GM12892 (cell line): ENCODE measurements at regions not wholly inside any gene's neighbourhood (a gene's known extent, or its start where the extent isn't known, plus 50 kb on each side); places are given as distances from the start of the nearest gene placed in this dataset.
"Not testable (repeated sequence)": the region's sequence is repeated elsewhere in the genome, so short reads cannot be mapped to it uniquely, and the experiment has no call there.

Experiments used
- DNase-seq: peaks from one replicate; pipeline ENCODE4 v3.0.0; 2011; ENCODE audit not compliant: insufficient read length
- FAIRE-seq: peaks from 2 replicates; lab custom pipeline; 2011; peaks lifted over from hg19 to GRCh38; lab: Jason Lieb, UNC
- POLR2A ChIP-seq: IDR thresholded peaks from 2 replicates; pipeline ENCODE4 v1.6.1; 2011; ENCODE audit warnings: low read depth, low read length, control low read depth
- POLR2AphosphoS5 ChIP-seq: IDR thresholded peaks from 2 replicates; pipeline ENCODE4 v1.6.1; 2011; ENCODE audit warnings: low read depth, low read length, control low read depth
- TAF1 ChIP-seq: IDR thresholded peaks from 2 replicates; pipeline ENCODE4 v1.6.1; 2011; ENCODE audit warnings: low read depth, mild to moderate bottlenecking, control low read depth, low read length, borderline replicate concordance

DNA sequence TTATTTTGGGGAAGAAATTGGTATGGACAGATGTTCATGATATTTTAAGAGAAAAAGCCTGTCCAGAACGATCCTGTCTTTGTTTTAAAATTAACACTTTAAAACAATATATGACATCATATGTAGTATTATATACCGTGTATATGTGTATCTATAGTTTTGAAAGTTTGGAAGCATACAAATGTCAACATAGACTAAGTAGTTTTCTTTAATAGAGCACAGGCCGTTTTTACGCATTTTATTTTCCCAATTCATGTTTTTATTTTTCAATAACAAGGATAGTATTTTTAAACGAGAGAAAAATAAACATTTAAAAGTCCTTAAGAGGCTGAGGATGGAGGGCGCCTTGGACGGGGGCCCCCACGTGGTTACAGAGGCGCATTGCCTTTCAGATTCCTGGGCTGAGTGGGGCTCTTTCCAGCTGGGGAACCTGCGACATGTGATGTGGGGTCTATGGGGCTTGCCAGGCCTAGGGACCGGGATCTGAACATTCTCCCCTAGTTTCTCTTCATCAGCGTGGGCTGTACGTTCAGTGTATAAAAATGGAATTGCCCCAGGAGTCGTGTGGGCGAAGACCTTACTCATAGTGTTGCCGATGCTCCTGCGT lies 127.8 kb upstream of the ZNF746 start:
- no peak for TF ChIP-seq POLR2AphosphoS5
- TF ChIP-seq POLR2A, result no peak
- TF ChIP-seq TAF1, result no peak
- peak; percentile 42 for DNase-seq
- no peak for FAIRE-seq

DNA sequence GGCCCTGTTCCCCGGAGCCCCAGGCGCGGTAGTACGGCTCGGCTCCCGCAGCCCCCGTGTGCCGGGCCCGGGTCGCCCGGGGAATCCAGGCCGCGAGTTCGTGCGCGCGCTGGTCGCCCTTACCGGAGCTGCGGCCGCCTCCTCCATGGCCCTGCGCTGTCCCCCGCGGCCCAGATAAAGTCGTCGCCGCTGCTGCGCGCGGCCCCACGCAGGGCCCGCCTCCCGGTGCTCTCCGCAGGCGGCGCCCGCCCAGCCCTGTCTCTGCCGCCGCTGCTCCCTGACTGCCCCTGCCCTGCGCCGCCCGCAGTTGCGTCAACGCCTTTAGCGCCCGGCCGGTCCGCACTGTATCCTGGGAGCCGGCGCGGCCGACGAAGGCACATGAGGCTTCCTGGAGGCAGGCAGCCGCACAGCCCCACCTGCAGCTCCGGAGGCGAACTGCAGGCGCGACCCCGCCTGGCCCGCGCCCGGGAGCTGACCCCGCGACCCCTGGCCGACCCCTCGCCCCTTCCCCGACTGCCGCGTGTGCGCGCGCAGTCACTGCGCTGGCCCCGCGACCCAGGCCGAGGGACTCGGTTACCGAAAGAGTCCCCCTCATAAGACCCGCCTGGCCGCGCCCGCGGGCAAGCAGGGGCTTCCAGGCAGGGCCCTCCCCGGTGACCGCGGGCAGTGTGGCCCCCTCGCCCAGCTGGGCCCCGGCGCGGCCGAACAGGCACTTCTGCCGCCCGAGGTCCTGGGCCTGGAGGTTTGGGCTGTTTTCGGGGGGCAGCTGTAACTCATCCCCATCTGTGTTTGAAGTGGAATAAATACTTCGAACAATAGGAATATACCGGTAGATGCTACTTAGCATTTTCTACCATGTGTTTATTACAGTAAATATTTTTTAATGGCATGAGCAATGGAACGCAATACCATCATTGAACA lies 127.1 kb upstream of the ZNF746 start:
- FAIRE-seq (peak; percentile 93), DNase-seq (peak; percentile 78)
- TF ChIP-seq POLR2AphosphoS5 (peak; percentile 79), POLR2A (peak; percentile 94), TAF1 (peak; percentile 89)

DNA sequence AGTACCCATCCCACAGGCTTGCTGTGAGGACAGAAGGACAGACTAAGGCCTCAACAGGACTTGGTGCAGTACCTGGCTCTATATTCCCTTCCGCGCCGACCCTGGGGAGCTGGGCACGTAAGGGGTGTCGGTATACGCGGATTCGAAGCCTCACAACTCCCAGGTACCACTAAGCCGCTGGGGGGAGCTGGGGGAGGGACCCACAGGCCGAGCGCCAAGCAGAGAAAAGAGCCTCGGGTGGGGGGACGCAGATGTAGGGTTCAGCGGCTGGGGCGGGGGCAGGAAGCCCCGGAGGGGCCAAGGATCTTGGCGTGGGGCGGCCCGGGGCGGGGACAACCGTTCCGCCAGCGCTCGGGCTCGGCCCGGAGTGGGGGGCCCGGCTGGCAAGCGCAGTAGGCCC lies 126.4 kb upstream of the ZNF746 start:
- FAIRE-seq (peak; percentile 24), DNase-seq (peak; percentile 32)
- TF ChIP-seq POLR2A (no peak), TAF1 (no peak), POLR2AphosphoS5 (no peak)

DNA sequence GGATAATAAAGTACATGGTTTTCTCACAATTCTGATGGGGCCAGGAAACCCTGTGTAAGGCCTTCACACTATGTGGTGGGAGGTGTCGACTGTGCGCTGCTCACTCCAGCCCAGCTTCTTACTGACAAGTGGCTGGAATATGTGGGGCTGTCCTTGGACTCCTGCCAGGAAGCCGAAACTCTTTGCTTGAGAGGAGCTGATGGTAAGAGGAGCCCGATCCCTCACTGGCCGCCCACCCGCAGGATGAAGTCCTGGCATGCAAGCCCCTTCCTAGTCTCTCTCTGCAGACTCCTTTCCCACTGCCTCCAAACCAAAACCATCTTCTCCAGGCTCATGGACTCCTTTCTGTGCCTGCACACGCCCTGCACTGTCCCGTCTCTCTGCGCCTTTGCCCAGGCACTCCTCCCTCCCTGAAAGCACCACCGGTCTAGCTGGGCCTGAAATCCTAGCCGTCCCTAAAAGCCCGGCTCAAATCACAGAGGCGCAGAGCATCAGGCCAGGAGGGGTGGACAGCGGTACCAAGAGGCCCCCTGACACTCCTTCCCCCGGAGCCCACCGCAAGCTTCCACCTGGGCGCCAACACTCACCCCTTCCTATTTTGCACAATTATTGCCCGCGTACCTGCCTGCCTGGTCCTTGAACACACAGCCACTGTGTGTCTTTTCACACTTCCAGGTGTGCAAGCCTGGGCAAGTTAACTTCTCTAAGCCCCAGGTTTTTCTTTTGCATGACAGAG lies 125.8 kb upstream of the ZNF746 start:
- not testable (repeated sequence) for DNase-seq, FAIRE-seq

DNA sequence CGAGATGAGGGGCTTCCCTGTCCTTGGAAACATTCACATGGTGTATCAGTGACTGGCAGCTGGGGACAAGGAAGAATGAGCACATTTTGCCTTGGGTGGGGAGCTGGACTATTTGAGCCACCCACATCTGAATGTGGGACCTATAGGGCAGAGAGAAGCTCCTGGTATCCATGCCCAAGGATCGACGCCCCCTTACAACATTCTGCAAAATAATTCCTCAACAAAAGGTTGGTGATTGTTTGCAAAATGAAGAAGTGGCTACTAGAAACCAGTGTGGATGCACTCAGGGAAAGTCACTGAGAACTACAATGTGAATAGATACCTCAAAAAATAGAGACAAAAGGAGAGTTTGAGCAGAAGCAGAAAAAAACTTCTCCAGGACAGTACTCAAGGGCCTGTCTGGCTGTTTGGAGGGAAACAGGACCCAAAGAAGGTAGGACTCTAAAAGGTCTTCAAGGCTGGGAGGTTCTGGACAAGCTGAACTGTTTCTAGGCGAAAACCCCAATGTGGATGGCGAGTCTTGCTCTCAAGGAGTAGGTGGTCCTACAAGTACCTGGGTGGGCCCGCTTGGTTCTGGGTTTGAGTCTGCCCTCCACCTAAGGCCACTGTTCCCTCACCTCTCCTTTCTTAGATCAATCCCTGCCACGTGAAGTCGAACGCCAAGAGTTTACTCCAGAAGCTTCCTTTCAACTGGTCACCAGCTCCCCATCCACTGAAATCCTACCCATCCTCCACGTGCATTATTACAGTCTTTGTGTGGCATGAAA lies 125.0 kb upstream of the ZNF746 start:
- no peak for TF ChIP-seq POLR2A
- TF ChIP-seq TAF1, result no peak
- TF ChIP-seq POLR2AphosphoS5, result no peak
- FAIRE-seq, result no peak
- DNase-seq, result no peak

DNA sequence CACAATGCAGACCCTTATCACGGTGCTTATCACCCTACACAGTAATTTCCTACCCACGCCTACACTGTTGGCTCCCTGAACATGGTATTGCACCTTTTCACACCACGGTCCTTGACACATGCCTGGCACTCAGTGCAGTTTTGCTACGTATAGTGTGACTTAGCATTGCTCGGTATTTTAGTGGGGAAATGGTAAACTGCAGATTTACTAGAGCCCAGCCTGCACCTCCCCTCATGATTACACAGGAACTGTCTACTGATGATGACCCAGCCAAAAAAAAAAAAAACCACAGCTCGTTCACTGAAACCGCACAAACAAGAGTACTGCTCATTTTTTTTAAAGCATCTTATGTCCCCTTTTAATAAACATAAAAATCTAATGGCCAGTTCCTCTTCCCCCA lies 124.2 kb upstream of the ZNF746 start:
- no peak for FAIRE-seq
- TF ChIP-seq POLR2A (no peak), TAF1 (no peak), POLR2AphosphoS5 (no peak)
- no peak for DNase-seq

DNA sequence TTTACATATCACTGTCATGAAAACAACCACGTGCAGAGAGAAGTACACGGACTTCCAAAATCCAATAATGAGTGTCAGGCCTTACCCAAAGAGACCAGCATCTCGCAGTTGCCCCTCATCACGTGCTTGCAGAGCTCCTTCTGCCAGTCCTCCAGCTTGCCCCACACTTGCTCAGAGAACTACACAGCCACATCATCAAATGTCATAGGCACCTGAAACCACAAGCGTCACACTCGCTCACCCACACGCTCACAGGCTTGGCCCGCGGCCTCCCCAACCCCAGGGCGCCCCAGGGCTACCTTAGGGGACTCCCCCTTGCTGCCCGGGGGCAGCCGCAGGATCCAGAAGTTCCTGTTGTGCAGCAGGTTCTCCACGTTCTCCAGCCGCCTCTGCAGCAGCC lies 123.4 kb upstream of the ZNF746 start:
- DNase-seq (no peak), FAIRE-seq (no peak)
- TF ChIP-seq POLR2AphosphoS5 (no peak), POLR2A (no peak), TAF1 (no peak)

DNA sequence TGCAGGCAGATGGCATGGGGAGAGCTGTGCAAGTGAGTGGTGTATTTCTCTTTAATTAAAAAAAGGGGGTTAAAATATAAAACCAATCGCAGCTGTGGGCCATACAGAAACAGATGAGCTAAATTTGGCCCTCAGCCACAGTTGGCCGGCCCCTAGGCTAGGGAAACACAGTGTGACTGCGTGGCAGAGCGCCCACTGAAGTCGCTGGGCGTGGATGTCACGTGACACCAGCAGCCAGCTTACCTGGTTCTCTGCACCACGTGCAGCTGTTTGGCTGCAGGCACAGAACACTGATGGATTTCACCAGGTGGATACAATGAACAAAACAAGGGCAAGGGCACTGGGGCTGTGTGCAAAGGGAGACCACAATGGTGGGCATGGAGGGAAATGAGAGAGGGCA lies 119.3 kb upstream of the ZNF746 start:
- no peak for FAIRE-seq
- no peak for DNase-seq
- TF ChIP-seq TAF1 (no peak), POLR2AphosphoS5 (no peak), POLR2A (no peak)

DNA sequence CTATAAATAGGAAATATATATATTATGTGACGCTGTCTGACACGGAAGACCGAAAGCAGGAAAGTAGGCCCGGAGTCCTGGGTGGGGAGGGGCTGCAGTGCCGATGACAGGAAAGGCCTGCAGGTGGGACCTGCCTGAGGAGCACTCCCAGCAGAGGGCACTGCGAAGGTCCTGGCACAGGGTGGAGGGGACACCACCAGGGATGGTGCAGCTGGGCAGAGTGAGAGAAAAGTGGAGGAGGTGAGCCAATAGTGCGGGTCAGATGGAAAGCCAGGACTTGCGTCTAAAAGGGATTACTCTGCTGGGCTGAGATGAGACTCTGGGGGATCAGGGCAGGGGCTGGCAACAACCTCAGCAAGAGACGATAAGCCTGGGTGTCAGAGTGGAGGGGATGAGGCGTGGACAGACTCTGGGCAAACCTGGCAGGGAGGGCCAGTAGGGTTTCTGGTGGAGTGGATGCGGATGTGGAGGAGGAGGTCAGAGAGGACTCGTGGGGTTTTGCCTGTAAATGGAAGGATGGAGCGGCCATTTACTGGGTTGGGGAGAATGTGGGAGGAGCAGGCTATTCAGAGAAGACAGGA lies 118.2 kb upstream of the ZNF746 start:
- no peak for FAIRE-seq
- no peak for DNase-seq
- TF ChIP-seq TAF1 (no peak), POLR2A (no peak)

DNA sequence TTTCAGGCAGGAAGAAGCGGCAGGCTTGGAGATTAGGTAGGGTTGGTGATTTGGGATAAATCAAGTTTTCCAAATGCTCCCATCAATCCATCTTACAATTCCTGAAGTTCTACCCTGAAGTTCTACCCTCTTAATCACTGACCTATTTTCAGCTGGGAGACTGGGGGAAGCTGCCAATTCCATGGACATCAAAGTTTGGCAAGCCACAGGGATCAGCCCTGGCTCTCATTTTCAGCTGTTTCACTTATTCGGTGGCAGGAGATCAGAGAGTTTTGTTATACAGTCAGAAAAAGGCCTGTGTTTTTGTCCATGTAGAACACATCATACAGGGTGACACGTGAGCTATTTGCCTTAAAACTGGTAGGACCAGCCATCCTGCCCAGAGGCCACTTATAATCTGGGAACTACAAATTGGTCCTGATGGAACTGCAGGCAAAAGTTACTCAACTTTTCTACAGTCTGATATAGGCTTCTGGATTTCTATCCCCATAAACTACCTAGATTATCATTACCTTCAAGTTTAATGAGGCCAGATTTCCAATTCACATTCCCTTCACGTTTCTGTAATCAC lies 112.9 kb upstream of the ZNF746 start:
- DNase-seq, result no peak
- TF ChIP-seq POLR2AphosphoS5 (no peak), POLR2A (no peak)
- no peak for FAIRE-seq
